NCI-H2227 (cell line): ENCODE measurements at regions not wholly inside any gene's neighbourhood (a gene's known extent, or its start where the extent isn't known, plus 50 kb on each side); places are given as distances from the start of the nearest gene placed in this dataset.

Experiments
- DNase-seq: peaks from one replicate; lab custom pipeline; 2025; ENCODE audit not compliant: unreplicated experiment; lab: John Stamatoyannopoulos, UW

DNA sequence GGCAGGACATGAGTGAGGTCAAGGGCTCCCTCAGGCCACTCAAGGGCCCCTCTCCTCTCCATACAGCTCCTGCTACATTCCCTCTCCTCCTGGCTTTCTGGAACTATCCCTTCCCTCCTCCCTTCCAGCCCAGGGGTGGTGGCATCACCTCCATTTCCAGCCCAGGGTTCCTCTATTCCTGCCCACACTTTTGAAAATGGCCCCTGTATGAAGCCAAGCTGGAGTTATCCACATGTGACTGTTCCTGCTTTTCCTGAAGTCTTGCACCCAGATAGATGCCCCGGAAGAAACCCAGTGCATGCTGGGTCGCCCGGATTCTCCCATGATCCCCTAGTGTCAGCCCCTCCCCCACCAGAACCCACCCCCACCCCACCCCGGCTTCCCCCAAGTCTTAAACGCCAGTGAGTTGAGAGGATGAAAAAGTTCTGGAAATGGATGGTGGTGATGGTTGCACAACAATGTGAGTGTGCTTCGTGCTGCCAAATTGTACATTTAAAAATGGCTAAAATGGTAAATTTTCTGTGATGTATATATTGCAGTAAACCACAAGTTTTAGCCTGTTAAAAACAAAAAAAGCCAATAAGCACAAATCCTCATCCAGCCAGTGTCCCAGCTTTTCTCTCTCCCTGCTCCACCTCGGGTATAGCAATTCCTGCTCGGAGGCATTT lies 136.9 kb downstream of the SCARB1 start:
- DNase-seq, result no peak

DNA sequence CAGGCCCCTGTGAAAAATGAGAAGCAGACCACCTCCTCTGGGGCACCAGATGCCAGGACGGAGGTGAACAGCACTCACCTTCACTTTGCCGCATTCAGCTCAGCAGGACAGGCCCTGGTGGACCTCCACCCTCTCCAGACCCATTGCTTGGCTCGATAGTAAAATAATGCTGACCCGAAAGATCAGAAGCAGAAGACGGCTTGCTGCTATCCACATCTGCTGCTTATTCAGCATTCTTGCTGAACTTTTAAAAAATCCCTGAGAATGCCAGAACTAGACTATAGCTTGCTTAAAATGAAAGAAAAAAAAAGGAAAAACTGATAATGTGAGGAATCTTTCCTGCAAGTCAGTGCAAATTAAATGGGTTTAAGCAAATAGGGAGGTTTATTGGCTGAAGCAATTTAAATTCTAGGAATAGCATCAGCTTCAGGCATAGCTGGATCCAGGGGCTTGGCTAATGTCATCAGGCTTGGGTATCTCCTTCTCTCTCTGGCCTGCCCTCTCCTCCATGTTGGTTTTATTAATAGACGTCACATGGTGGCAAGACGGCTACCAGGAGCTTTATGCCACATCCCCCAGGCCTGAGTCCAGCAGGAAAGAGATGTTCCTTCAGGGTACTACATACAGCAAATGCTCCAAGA lies 137.9 kb downstream of the SCARB1 start:
- DNase-seq, result no peak

DNA sequence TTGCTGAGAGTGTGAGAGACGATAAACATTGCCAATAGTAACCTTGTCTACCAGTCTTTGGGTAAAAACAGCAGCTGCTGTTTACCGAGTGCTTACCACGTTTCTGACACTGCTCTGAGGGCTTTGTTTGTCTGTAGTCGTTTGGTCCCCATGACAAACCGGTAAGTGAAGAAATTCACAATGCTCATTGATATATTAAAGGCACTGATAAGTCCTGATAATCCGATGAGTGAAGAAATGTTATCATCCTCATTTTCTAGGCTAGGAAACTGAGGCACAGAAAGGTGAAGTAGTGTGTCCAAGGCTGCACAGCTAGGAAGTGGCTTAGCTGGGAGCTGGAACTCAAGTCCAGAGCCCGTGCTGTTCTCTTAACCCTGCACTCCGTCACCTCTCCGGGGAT lies 138.6 kb downstream of the SCARB1 start:
- no peak for DNase-seq

DNA sequence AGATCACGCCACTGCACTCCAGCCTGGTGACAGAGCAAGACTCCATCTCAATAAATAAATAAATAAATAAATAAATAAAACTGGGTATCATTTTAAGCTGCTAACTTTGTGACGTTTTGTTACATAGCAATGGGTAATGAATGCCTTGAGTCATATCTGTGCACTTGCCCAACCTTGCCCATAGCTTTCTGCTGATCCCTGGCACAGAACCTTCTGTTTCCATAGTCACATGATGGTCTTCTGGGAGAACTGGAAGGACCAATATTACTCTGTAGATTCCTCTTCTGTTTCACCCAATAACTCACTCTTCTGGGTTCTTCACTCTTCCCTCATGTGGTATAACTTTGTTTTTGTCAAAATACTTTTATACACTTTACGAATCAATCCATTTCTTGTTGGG lies 140.8 kb downstream of the SCARB1 start:
- DNase-seq, result no peak

DNA sequence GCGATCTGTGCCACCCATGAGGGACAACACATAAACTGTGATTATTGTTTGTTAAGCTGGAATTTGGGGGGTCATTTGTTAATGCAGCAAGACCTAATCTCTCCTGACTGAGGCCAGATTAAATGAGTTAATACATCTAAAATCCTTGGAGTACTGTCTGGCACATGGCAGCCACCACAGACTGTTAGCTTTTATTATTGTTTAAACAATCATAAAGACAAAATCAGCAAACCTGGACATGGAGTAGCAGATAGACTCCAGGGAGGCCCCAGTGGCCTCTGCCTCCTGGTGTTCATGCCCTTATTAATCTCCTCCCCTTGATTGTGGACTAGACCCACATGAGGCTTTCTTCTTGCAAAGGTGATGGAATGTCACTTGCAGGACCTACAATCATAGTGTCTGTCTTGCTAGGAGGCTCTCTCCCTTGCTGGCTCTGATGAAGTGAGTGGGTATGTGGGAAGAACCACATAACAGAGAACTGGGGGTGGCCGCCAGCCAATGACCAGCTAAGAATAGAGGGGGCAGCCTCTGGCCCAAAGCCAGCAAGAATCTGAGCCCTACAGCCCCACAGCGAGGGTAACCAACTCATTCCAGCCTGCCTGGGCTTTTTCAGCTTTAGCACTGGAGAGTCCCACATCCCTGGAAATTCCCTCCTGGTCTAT lies 142.0 kb downstream of the SCARB1 start:
- DNase-seq, result no peak

DNA sequence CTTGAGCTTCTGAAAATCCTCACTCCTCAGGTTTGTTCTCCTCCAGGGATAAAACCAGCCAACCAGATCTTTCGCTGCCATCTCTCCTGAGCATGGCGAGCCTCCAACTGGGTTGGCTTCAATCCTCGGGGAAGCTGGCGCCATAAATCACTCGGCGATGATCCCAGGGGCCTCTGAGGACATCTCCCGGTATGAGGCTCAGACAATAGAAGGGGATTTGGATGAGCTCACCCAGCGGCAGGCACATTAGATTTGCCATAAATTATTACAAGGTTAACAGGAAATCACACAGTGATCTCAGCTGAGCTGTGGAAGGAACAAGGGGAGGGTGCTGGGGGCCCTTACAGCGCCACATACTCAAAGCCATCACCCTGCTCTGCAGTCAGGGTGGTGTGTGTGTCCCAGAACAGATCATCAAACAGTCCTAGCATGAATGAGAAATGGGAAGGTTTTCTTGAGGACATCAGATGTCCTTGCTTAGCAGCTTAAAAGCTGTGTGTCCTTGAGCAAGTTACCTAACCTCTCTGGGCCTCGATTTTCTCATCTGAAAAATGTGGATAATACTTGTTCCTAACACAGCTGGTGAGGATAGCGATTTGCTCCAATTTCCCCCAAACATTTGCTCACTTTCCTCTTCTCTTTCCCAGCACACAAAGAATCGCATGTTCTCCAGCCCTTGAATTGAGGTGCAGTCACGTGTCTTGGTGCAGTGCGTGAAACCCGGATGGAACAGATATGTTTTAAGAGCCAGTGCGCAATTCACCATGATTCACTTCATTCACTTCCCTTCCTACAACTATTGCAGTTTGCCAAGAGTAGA lies 142.8 kb downstream of the SCARB1 start:
- peak; percentile 92 for DNase-seq

DNA sequence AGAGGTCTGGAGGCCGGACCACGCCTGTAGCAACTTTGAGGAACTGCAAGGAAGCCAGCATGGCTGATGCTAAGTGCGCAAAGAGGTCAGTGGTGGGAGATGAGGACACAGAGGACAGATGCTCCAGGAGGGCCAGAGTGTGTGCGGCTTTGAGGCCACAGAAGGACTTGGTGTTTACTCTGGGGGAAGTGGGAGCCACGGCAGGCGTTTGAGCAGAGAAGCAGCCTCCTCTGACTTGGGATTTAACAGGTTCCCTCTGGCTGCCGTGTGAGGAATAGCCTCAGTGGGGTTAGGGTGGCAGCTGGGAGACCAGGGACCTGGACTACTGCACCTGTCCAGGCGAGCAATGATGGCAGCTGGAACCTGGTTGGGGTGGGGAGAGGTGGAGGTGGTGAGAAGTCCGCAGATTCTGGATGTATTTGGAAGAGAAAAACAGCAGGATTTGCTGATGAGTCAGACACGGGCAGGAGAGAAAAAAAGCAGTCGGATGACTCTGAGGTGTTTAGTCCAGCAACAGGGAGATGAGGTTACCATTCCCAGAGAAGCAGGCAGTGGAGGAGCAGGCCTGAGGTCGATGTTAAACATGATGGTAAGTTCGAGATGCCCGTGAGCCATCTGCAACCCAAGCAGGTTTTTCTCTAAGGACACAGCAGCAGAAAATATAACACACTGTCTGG lies 143.5 kb downstream of the SCARB1 start:
- DNase-seq, result peak; percentile 74

DNA sequence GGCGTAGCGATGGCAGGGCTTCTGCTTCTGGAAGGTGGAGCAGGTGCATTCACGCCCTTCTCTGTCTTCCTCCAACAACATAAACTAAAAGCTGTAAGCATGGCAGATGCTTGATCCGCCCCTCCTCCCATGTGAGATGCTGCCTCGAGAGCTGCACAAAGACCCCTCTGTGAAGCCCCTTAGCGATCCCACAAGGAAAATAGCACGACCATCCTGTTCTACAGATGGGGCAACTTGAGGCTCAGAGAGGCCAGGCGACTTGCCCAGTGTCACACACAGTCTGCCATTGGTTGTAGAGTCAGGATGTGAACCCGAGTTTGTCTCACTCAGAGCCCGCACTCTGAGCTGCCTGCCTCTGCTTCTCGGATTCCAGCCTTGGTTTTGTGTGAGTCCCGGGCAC lies 144.4 kb downstream of the SCARB1 start:
- peak; percentile 33 for DNase-seq

DNA sequence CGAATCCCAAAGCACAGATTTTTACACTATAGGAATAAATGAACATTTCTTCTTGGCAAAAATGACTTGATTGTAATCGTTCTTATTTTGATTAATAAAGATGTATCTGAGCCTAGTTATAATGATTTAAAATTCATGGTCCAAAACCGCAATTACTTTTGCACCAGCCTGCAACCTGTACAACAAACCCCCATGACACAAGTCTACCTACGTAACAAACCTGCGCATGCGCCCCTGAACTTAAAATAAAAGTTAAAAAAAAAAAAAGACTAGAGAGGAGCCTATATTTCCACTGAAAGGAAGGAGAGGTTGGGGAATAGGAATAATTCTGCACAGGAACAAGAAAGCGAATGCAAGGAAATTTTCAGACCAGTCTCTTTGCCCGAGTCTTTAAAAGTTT lies 145.2 kb downstream of the SCARB1 start:
- DNase-seq, result no peak

DNA sequence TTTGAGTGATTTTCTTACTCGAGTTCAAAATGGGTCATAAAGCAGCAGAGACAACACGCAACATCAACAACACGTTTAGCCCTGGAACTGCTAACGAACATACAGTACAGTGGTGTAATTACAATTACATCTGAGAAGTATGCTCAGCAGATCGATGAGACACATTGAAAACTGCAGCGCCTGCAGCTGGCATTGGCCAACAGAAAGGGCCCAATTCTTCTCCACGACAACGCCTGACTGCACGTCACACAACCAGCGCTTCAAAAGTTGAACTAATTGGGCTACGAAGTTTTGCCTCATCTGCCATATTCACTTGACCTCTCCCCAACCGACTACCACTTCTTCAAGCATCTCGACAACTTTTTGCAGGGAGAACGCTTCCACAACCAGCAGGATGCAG lies 145.6 kb downstream of the SCARB1 start:
- no peak for DNase-seq

DNA sequence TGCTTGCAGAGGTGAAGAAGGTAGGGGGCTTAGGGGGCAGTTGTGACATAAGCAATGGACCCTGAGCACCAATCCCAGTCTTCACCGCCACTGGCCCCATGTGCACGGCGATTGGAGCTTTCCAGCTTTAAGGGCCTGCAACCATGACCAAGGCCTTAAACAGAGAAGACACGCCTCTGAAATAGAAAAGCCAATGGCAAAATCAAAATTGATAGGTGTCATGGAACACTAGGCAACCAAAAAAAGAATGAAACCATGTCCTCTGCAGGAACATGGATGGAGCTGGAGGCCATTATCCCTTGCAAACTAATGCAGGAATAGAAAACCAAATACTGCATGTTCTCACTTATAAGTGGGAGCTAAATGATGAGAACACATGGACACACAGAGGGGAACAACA lies 146.3 kb downstream of the SCARB1 start:
- no peak for DNase-seq

DNA sequence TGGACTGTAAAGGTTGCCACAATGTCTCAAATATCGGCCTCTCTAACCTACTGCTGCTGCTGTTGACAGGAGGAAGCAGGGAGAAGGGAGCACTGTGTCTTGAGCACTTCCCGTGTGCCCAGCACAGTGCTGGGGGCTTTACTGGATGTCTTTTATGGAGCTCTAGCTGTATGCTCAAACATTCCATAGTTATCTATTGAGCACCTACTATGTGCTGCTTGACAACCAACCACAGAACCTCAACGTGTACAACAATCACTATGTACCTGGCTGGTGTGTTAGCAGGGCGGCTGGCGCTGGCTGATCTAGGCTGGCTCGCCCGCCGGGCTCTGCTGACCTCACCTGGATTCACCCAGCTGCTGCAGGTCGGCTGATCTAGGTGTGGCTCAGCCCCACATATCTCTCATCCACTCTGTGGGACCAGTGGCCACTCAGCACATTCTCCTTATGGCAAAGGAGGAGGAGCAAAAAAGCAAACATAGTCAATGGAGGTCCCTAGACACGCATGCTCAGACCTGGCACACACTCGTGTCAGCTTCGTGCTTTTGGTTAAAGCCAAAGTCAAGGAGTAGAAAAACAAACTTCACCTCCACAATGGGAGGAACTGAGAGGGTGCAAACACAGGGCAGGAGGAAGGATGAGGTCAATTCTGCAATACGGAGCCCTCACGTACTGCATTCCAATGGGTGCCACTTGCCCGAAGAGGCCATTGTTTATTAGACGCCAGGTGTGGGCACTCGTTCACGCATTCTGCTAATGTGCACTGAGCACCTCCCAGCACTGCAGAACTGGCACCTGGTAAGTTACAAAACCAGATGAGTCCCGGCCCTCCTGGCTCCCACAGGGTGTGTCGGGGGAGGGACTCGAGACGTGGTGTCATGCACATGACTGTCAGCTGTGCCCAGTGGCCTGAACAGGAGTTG lies 147.2 kb downstream of the SCARB1 start:
- DNase-seq, result no peak

DNA sequence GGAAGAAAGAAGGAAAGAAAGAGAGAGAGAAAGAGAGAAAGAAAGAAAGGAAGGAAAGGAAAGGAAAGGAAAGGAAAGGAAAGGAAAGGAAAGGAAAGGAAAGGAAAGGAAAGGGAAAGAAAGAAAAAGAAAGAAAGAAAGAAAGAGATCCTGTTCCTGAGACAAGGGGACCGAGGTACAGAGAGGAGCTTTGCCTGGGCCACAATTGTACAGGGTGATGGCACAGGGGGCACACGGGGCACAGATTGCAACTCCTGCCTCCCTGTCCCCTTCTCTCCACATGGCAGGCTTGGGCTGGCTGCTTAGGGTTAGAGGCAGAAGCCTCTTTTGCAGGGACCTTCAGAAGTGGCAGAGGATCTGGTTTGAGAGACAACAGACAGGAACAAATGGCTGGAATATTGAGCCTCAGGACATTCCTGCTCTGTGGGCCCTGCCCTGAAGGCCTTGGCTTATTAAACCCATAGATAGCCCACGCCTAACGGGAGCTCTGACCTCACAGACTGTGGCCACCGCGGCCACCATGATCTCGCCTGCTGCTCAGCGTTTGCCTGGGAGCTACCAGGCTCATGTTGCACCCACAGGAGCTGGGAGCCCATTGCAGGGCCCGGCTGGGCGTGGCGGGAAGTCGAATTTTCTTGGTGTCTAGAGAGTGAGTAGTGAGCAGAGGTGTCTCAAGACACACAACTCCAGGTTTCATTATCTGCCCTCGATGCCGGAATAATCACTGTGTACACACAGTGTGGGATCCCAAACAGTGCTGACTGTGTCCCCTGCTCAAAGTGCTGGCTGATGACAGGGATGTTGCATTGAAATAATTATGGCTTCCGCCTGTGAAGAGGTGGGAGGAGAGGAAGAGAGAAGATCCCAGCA lies 147.9 kb upstream of the NCOR2 start:
- DNase-seq, result peak; percentile 89

DNA sequence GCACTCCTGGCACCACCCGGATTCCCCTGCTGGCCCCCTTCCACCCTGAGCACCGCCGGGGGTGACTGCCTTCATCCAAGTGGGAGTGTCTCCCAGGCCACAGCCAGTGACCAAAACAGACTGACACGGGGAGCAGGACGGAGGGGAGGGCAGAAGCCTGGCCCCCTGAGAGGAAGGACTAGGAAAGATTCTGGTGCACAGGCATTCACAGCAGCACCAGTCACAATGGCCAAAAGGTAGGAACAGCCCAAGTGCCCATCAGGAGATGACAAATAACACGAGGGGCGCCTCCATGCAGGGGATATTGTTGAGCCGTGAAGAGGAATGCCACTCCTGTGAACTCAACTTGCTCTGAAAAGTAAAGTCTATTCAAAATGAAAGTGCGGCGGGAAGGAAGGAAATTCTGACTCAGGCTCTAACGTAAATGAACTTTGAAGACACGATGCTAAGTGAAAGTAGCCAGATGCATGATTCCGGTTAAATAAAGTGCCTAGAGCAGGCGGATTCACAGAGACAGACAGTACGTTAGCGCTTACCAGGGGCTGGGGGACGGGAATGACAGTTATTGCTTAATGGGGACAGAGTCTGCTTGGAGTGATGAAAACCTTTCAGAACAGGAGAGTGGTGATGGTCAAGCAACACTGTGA lies 146.1 kb upstream of the NCOR2 start:
- no peak for DNase-seq

DNA sequence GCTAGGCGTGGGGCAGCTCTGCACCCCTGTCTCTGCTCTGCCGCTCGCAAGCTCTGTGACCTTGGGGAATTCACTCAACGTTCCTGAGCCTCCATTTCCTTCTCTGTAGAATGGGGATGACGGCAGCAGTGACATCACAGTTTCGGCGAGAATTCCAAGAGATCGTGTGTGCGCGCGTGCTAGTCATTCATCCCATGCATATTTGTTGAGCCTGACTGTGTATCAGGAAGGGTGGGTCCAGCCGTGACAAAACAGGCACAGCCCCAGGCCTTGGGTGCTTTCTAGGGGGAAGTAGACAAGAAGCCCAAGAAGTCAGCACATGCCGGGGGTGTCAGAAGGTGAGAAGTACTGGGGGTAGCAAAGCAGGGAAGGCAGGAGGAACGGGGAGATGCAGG lies 145.6 kb upstream of the NCOR2 start:
- no peak for DNase-seq

DNA sequence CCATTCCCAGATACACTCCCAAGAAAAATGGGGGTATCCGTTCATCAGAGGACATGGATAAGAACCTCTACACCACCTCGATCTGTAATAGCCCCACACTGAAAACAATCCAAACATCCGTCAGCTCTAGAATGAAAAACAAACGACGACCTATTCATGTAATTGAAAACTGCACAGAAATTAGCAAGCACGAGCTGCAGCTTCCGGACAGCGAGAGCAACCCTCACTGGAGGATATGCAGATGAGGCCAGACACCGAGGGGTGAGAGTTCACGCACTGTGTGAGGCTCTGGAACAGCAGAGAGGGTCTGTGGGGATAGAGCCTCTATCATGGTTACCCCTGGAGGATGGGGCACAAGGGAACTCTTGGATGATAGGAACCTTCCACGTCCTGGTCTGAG lies 143.9 kb upstream of the NCOR2 start:
- DNase-seq, result no peak

DNA sequence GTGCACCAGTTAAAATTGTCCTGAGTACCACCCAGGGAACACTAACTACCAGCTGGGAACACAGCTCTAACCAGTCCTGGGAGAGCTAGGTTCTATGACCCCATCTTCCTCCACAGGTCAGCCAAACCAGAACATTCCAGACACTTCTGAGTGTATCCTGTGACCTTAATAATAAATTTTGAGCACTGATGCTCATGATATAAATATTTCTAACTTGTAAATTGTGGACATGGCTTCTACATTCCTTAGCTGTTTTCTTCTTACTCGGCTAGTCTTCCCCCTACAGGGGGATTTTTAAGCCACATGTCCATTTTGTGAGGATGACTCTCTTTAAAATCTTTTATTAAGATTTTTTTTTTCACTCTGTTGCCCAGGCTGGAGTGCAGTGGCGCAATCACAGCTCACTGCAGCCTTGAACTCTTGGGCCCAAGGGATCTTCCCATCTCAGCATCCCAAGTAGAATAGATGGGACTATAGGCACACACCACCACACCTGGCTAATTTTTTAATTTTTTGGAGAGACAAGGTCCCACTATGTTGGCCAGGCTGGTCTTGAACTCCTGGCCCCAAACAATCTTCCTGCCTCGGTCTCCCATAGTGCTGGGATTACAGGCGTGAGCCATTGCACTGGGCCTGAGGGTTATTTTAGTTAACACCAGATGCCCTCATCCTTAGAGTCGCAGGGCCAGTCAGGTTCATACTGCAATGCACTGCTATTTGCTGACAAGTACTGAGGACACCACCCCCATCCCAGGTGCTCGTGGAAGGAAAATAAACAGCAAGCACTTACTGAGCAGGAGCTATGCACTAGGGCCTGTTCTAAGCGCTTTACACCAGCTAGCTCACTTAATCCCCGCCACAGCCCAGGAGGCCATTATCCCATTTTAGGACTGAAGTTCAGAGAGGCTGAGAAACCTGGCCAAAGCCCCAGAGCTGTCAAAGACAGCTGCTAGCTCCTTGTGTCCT lies 142.6 kb upstream of the NCOR2 start:
- no peak for DNase-seq
